ENCODE measurements at regions not wholly inside any gene's neighbourhood (a gene's known extent, or its start where the extent isn't known, plus 50 kb on each side); places are given as distances from the start of the nearest gene placed in this dataset.

DNA sequence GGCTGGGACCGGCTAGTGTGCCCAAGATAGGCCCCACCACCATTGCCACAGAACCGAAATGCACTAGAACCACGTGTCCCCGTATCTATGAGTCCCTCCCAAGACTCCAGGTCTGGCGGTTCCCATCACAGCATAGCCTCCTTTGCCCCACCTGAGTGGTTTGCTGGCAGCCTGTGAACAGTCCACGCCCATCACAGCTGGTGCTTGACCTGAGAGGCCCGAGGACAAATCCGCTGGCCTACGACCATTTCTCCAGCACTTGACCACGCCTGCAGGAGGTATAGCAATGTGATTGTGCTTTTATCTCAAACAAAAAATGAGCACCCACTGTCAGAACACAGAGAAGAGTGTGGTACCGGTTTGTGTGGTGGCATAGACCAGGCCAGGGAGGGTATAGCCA, 736.7 kb upstream of the GBE1 start:
- POLR2A ChIA-PET: no interaction called here
- TF ChIP-seq BHLHE40 (IDR thresholded peaks at IDR 0.05; ENCODE audit: borderline replicate concordance) (no peak), NFRKB (IDR thresholded peaks at IDR 0.05) (no peak), TARDBP (IDR thresholded peaks at IDR 0.05) (no peak), SUZ12 (IDR thresholded peaks at IDR 0.05) (no peak), FOXM1 (IDR thresholded peaks at IDR 0.05; ENCODE audit: borderline replicate concordance) (no peak), CTBP1 (IDR thresholded peaks at IDR 0.05; ENCODE audit: borderline replicate concordance) (no peak), SP1 (IDR thresholded peaks at IDR 0.05) (no peak), ZNF384 (IDR thresholded peaks at IDR 0.05) (no peak), HDGF (IDR thresholded peaks at IDR 0.05; ENCODE audit: borderline replicate concordance) (no peak), L3MBTL2 (conservative IDR thresholded peaks at IDR 0.05) (no peak), ELF4 (IDR thresholded peaks at IDR 0.05) (no peak), ARNT (IDR thresholded peaks at IDR 0.05) (no peak), FOXK2 (IDR thresholded peaks at IDR 0.05) (no peak), LEF1 (IDR thresholded peaks at IDR 0.05; ENCODE audit: borderline replicate concordance) (no peak), FOXA1 (IDR thresholded peaks at IDR 0.05) (no peak)
- TF ChIP-seq, protein P1, sequence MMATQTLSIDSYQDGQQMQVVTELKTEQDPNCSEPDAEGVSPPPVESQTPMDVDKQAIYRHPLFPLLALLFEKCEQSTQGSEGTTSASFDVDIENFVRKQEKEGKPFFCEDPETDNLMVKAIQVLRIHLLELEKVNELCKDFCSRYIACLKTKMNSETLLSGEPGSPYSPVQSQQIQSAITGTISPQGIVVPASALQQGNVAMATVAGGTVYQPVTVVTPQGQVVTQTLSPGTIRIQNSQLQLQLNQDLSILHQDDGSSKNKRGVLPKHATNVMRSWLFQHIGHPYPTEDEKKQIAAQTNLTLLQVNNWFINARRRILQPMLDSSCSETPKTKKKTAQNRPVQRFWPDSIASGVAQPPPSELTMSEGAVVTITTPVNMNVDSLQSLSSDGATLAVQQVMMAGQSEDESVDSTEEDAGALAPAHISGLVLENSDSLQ (IDR thresholded peaks at IDR 0.05): no peak
- no peak for DNase-seq (ENCODE audit: extremely low spot score)
- CTCF ChIA-PET: no interaction called here

DNA sequence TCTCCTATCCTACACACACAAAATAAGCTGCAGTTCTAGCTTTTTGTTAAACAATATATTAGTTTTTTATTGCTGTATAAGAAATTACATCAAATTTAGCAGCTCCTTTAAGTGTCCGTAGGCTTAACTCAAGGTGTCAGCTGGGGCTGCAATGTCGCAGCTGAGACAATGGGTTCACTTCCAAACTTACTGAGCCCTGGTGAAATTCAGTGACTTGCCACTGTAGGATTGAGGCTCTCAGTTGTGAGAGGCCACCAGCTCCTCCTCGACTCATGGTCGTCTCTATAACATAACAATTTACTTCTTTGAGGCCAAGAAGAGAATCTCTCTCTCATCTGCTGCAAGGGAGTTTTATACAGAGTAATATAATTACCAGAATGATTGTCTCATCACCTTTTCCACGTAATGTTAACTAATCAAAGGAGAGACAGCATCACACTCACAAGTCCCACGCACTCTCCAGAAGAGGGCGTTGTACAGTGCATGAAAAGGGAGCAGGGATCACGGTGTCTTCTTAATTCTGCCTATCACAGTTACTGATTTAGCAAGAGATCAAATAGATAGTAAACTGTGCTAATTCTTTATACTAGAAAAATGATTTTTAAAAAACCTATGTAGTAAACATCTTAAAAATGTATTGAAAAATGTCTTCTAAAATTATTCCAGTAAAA, 735.6 kb upstream of the GBE1 start:
- POLR2A ChIA-PET: no interaction called here
- CTCF ChIA-PET: no interaction called here
- peak; percentile 16 for DNase-seq (ENCODE audit: extremely low spot score)

DNA sequence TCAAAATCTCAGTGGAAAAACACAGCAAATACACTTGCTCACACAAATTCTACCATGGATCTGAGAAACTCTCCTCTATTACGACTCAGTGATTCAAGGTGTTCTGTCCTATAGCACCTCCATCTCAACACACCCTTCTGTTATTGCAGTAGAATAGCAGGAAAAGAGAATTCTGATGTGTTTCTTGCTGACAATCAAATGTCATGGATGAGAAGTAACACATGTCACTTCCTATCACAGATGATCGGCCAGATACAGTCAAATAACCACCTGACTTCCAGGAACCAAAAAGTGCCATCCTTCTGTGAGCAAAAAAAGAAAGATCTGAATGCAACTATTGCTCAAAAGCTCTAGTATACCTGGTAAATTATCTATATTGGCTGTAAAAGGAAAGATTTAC, 734.2 kb upstream of the GBE1 start:
- TF ChIP-seq LEF1 (IDR thresholded peaks at IDR 0.05; ENCODE audit: borderline replicate concordance): no peak
- no peak for TF ChIP-seq FOXM1 (IDR thresholded peaks at IDR 0.05; ENCODE audit: borderline replicate concordance)
- TF ChIP-seq CTBP1 (IDR thresholded peaks at IDR 0.05; ENCODE audit: borderline replicate concordance): no peak
- TF ChIP-seq BHLHE40 (IDR thresholded peaks at IDR 0.05; ENCODE audit: borderline replicate concordance): no peak
- TF ChIP-seq SUZ12 (IDR thresholded peaks at IDR 0.05): no peak
- ChIA-PET POLR2A (no interaction called here), CTCF (no interaction called here)
- no peak for DNase-seq (ENCODE audit: extremely low spot score)

More for the DNA sequence above, 735.6 kb upstream of the GBE1 start:
- TF ChIP-seq, protein P1 (IDR thresholded peaks at IDR 0.05): no peak
- no peak for TF ChIP-seq ARNT (IDR thresholded peaks at IDR 0.05)
- TF ChIP-seq ELF4 (IDR thresholded peaks at IDR 0.05): no peak
- no peak for TF ChIP-seq SUZ12 (IDR thresholded peaks at IDR 0.05)
- no peak for TF ChIP-seq FOXA1 (IDR thresholded peaks at IDR 0.05)
- no peak for TF ChIP-seq LEF1 (IDR thresholded peaks at IDR 0.05; ENCODE audit: borderline replicate concordance)
- no peak for TF ChIP-seq HDGF (IDR thresholded peaks at IDR 0.05; ENCODE audit: borderline replicate concordance)
- TF ChIP-seq NFRKB (IDR thresholded peaks at IDR 0.05): no peak
- TF ChIP-seq FOXM1 (IDR thresholded peaks at IDR 0.05; ENCODE audit: borderline replicate concordance): no peak
- TF ChIP-seq SP1 (IDR thresholded peaks at IDR 0.05): no peak
- no peak for TF ChIP-seq CTBP1 (IDR thresholded peaks at IDR 0.05; ENCODE audit: borderline replicate concordance)
- no peak for TF ChIP-seq TARDBP (IDR thresholded peaks at IDR 0.05)
- TF ChIP-seq L3MBTL2 (conservative IDR thresholded peaks at IDR 0.05): no peak
- no peak for TF ChIP-seq BHLHE40 (IDR thresholded peaks at IDR 0.05; ENCODE audit: borderline replicate concordance)
- TF ChIP-seq FOXK2 (IDR thresholded peaks at IDR 0.05): no peak
- no peak for TF ChIP-seq ZNF384 (IDR thresholded peaks at IDR 0.05)

DNA sequence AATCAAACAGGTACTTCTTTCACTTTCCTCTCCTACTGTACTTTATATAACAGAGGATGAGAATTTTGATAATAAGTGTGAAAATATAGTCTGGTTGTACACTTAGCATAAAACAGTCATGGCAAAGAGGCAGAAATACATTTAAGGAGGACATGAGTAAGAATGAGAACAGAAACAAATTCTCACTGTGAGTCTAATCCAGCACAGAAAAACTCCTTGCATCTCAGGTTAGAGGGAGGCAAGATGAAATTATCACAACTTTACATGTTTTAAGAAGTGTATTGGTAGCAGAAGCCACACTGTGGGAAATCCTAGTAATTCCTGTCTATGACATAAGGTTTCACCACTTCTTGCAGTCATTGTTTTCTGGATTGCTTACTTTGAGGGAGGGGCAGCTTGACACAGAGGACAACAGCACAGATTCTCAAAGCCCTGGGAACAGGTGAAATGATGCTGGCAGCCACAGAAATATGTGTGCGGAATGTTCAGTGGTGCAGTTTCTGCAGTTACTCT, 733.6 kb upstream of the GBE1 start:
- POLR2A ChIA-PET: no interaction called here
- no peak for DNase-seq (ENCODE audit: extremely low spot score)
- CTCF ChIA-PET: no interaction called here
- TF ChIP-seq L3MBTL2 (conservative IDR thresholded peaks at IDR 0.05): no peak
- TF ChIP-seq, protein P1 (IDR thresholded peaks at IDR 0.05): no peak
- no peak for TF ChIP-seq FOXM1 (IDR thresholded peaks at IDR 0.05; ENCODE audit: borderline replicate concordance)
- no peak for TF ChIP-seq BHLHE40 (IDR thresholded peaks at IDR 0.05; ENCODE audit: borderline replicate concordance)
- no peak for TF ChIP-seq TARDBP (IDR thresholded peaks at IDR 0.05)
- TF ChIP-seq LEF1 (IDR thresholded peaks at IDR 0.05; ENCODE audit: borderline replicate concordance): no peak
- TF ChIP-seq SUZ12 (IDR thresholded peaks at IDR 0.05): no peak
- TF ChIP-seq ARNT (IDR thresholded peaks at IDR 0.05): no peak
- no peak for TF ChIP-seq SP1 (IDR thresholded peaks at IDR 0.05)
- TF ChIP-seq FOXK2 (IDR thresholded peaks at IDR 0.05): no peak
- no peak for TF ChIP-seq FOXA1 (IDR thresholded peaks at IDR 0.05)
- no peak for TF ChIP-seq NFRKB (IDR thresholded peaks at IDR 0.05)
- TF ChIP-seq ZNF384 (IDR thresholded peaks at IDR 0.05): no peak
- no peak for TF ChIP-seq CTBP1 (IDR thresholded peaks at IDR 0.05; ENCODE audit: borderline replicate concordance)
- TF ChIP-seq HDGF (IDR thresholded peaks at IDR 0.05; ENCODE audit: borderline replicate concordance): no peak

DNA sequence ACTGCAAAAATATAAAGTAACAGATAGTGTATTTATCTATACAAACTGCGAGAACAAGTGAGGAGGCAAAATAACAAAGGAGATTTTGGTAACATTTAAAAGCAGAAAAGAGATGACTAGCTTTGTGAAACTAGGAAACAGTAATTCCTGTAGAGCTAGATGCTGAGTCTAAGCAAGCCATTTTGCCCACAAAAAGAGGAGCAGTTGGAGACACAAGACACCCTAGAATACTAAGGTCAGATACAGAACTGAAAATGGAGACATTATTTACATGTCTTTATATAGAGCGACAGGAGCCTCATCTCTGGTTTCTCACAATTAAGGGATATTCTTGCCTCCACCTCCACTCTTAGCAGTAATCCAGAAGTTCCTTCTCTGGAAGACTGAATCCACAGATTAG, 732.4 kb upstream of the GBE1 start:
- CTCF ChIA-PET: no interaction called here
- TF ChIP-seq FOXA1 (IDR thresholded peaks at IDR 0.05) (no peak), ZNF384 (IDR thresholded peaks at IDR 0.05) (no peak), CTBP1 (IDR thresholded peaks at IDR 0.05; ENCODE audit: borderline replicate concordance) (no peak), TARDBP (IDR thresholded peaks at IDR 0.05) (no peak), L3MBTL2 (conservative IDR thresholded peaks at IDR 0.05) (no peak), HDGF (IDR thresholded peaks at IDR 0.05; ENCODE audit: borderline replicate concordance) (no peak), SP1 (IDR thresholded peaks at IDR 0.05) (no peak), LEF1 (IDR thresholded peaks at IDR 0.05; ENCODE audit: borderline replicate concordance) (no peak), BHLHE40 (IDR thresholded peaks at IDR 0.05; ENCODE audit: borderline replicate concordance) (no peak), ELF4 (IDR thresholded peaks at IDR 0.05) (no peak), NFRKB (IDR thresholded peaks at IDR 0.05) (no peak), FOXK2 (IDR thresholded peaks at IDR 0.05) (no peak), ARNT (IDR thresholded peaks at IDR 0.05) (no peak), FOXM1 (IDR thresholded peaks at IDR 0.05; ENCODE audit: borderline replicate concordance) (no peak), SUZ12 (IDR thresholded peaks at IDR 0.05) (no peak)
- TF ChIP-seq, protein P1 (IDR thresholded peaks at IDR 0.05): no peak
- no peak for DNase-seq (ENCODE audit: extremely low spot score)
- POLR2A ChIA-PET: no interaction called here

All from HEK293T (cell line).